Testis (tissue), 2 donors: ENCODE measurements at regions not wholly inside any gene's neighbourhood (a gene's known extent, or its start where the extent isn't known, plus 50 kb on each side); places are given as distances from the start of the nearest gene placed in this dataset.

Experiments
- DNase-seq: peaks from one replicate; pipeline ENCODE4 v3.0.0-alpha.2; 2019
- H3K27ac ChIP-seq, 2 donors: fragments of 200-600 bp; sonication (generic); one replicate each; pipeline ENCODE4 v1.5.1; 2019
- H3K27me3 ChIP-seq: fragments of 200-600 bp; sonication (generic); one replicate; pipeline ENCODE4 v1.5.1; 2019
- H3K36me3 ChIP-seq: fragments of 200-600 bp; sonication (generic); one replicate; pipeline ENCODE4 v1.5.1; 2017; ENCODE audit warnings: low read depth; ENCODE audit errors: missing control alignments
- H3K4me1 ChIP-seq: fragments of 200-600 bp; sonication (generic); one replicate; pipeline ENCODE4 v1.5.1; 2019
- H3K4me3 ChIP-seq, 2 donors: fragments of 200-600 bp; sonication (generic); one replicate each; pipeline ENCODE4 v1.5.1; 2017 to 2019
- H3K9me3 ChIP-seq: fragments of 200-600 bp; sonication (generic); one replicate; pipeline ENCODE4 v1.5.1; 2017
- CTCF ChIP-seq, 3 experiments: fragments of 450-650 bp in 2 of 3; fragments of 200-600 bp in 1 of 3; sonication (generic) in 1 of 3; IDR thresholded peaks; one replicate each; pipeline ENCODE4 v1.5.1; 2016 to 2019; ENCODE audit warnings: antibody characterized with exemption in 3 of 3, mild to moderate bottlenecking in 2 of 3, moderate library complexity in 1 of 3
- POLR2A ChIP-seq: fragments of 450-650 bp; IDR thresholded peaks from one replicate; pipeline ENCODE4 v1.6.1; 2017; ENCODE audit warnings: antibody characterized with exemption, mild to moderate bottlenecking, moderate library complexity
- WGBS, 2 donors: methylation state at CpG; one replicate each; pipeline ENCODE4 v1.1.5; 2018; 5-methylcytosine and 5-hydroxymethylcytosine counted together
- intact Hi-C: fragments of 100-400 bp; cut with DNase I; formaldehyde crosslinking; loops from one replicate; pipeline ENCODE4 v1.15.1; 2023; ENCODE audit warnings: low total_unique reads

GRCh38 chr19:33938821-33939220 is 142.2 kb downstream of the KCTD15 start:
- TF ChIP-seq POLR2A, result no peak
- no peak for TF ChIP-seq CTCF (IDR thresholded peaks at IDR 0.05)
- Histone ChIP-seq H3K9me3 (no peaks in the 10 kb centered on the region), H3K4me3 (no peak overlapping the region), H3K36me3 (no peaks in the 10 kb centered on the region), H3K27ac (no peak overlapping the region), H3K27me3 (no peaks in the 10 kb centered on the region), H3K4me1 (no peaks in the 10 kb centered on the region)
- no peak for DNase-seq
- intact Hi-C loops, result no loop called here
- 50 to 52% methylated on average over 15 of the region's 15 CpGs for WGBS, 2 donors

GRCh38 chr19:33941133-33941532 is 144.5 kb downstream of the KCTD15 start:
- Histone ChIP-seq H3K27me3 (no peaks in the 10 kb centered on the region), H3K36me3 (no peaks in the 10 kb centered on the region), H3K9me3 (no peaks in the 10 kb centered on the region), H3K4me3 (no peak overlapping the region), H3K27ac (no peak overlapping the region), H3K4me1 (no peaks in the 10 kb centered on the region)
- TF ChIP-seq POLR2A (no peak), CTCF (IDR thresholded peaks at IDR 0.05) (no peak)
- DNase-seq, result no peak
- intact Hi-C loops, result no loop called here
- 92 to 93% methylated on average over 5 of the region's 5 CpGs for WGBS, 2 donors

GRCh38 chr19:33946535-33947264 is 150.0 kb downstream of the KCTD15 start:
- Histone ChIP-seq H3K4me1 (no peaks in the 10 kb centered on the region), H3K36me3 (no peaks in the 10 kb centered on the region), H3K27me3 (no peaks in the 10 kb centered on the region), H3K4me3 (no peak overlapping the region), H3K9me3 (no peaks in the 10 kb centered on the region), H3K27ac (no peak overlapping the region)
- WGBS, 2 donors, result 74 to 78% methylated on average over 6 of the region's 6 CpGs
- intact Hi-C loops, result no loop called here
- DNase-seq, result no peak
- TF ChIP-seq POLR2A (no peak), CTCF (IDR thresholded peaks at IDR 0.05) (no peak)

- TF ChIP-seq CTCF (IDR thresholded peaks at IDR 0.05) (no peak), POLR2A (no peak)
- H3K4me3 ChIP-seq, result no peak overlapping the region
- no peaks in the 10 kb centered on the region for H3K27me3 ChIP-seq
- intact Hi-C loops, result no loop called here
- H3K36me3 ChIP-seq, result no peaks in the 10 kb centered on the region
- no peaks in the 10 kb centered on the region for H3K9me3 ChIP-seq
- no peaks in the 10 kb centered on the region for H3K4me1 ChIP-seq
- no peak overlapping the region for H3K27ac ChIP-seq
- DNase-seq, result no peak
- WGBS, 2 donors, result 68 to 73% methylated on average over 5 of the region's 5 CpGs
These were observed 150.7 kb downstream of the KCTD15 start for GRCh38 chr19:33947265-33947964.
